ENCODE measurements at regions not wholly inside any gene's neighbourhood (a gene's known extent, or its start where the extent isn't known, plus 50 kb on each side); places are given as distances from the start of the nearest gene placed in this dataset.

GRCh38 chr10:83262434-83262833, 876.9 kb upstream of the GHITM start:
- Histone ChIP-seq H3K9me3 (ENCODE audit: control insufficient read depth in 2 of 3, insufficient read depth in 1 of 3, low read length in 3 of 3) (no peaks in the 10 kb centered on the region), H3K9ac (ENCODE audit: low read length in 3 of 3) (no peak overlapping the region), H3K4me1 (ENCODE audit: control insufficient read depth in 2 of 3, insufficient read depth in 2 of 3, low read depth in 1 of 3, low read length in 3 of 3) (no peaks in the 10 kb centered on the region), H3K27ac (ENCODE audit: low read depth in 2 of 2, low read length in 2 of 2) (no peak overlapping the region), H3K27me3 (ENCODE audit: control insufficient read depth, insufficient read depth, low read length) (no peaks in the 10 kb centered on the region), H3K36me3 (ENCODE audit: control insufficient read depth in 2 of 3, insufficient read depth in 3 of 3, low read length in 3 of 3) (no peaks in the 10 kb centered on the region), H3K4me3 (ENCODE audit: low read length in 3 of 3) (no peak overlapping the region)
- intact Hi-C loops (cut with DNase I) = no loop called here
- no peak for DNase-seq
- TF ChIP-seq CTCF (IDR thresholded peaks at IDR 0.05; ENCODE audit: borderline replicate concordance, extremely low read depth, insufficient read depth) = no peak
- FAIRE-seq = no peak

GRCh38 chr10:83272666-83273434, 866.5 kb upstream of the GHITM start:
- Histone ChIP-seq H3K9ac (ENCODE audit: low read length in 3 of 3) (no peak overlapping the region), H3K4me3 (ENCODE audit: low read length in 3 of 3) (no peak overlapping the region), H3K9me3 (ENCODE audit: control insufficient read depth in 2 of 3, insufficient read depth in 1 of 3, low read length in 3 of 3) (no peaks in the 10 kb centered on the region), H3K36me3 (ENCODE audit: control insufficient read depth in 2 of 3, insufficient read depth in 3 of 3, low read length in 3 of 3) (no peaks in the 10 kb centered on the region), H3K27ac (ENCODE audit: low read depth in 2 of 2, low read length in 2 of 2) (no peak overlapping the region), H3K27me3 (ENCODE audit: control insufficient read depth, insufficient read depth, low read length) (no peaks in the 10 kb centered on the region), H3K4me1 (ENCODE audit: control insufficient read depth in 2 of 3, insufficient read depth in 2 of 3, low read depth in 1 of 3, low read length in 3 of 3) (no peaks in the 10 kb centered on the region)
- intact Hi-C loops (cut with DNase I) = no loop called here
- TF ChIP-seq CTCF (IDR thresholded peaks at IDR 0.05; ENCODE audit: borderline replicate concordance, extremely low read depth, insufficient read depth) = no peak
- FAIRE-seq (no peak), DNase-seq (peak in 1 of 5 donors; percentile 8)

DNA sequence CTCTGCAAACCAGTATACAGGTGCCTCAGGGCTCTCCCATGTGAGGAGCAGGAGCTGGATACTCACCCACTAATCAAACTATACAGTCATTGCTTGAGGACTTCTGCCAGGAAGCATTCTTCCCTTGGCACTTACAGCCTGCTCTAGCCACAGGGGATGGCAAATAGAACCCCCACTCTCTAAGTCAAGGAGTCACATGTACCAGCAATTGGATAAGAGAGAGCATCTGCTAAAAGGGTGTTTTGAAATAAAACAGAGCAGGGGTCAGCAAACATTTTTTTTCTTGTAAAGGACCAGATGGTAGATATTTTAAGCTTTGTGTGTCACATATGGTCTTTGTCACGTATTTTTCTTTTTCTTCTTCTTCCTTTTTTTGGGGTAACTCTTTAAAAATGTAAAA, 865.2 kb upstream of the GHITM start:
- FAIRE-seq (no peak), DNase-seq (no peak)
- Histone ChIP-seq H3K27ac (ENCODE audit: low read depth in 2 of 2, low read length in 2 of 2) (no peak overlapping the region), H3K9me3 (ENCODE audit: control insufficient read depth in 2 of 3, insufficient read depth in 1 of 3, low read length in 3 of 3) (no peaks in the 10 kb centered on the region), H3K36me3 (ENCODE audit: control insufficient read depth in 2 of 3, insufficient read depth in 3 of 3, low read length in 3 of 3) (no peaks in the 10 kb centered on the region), H3K4me1 (ENCODE audit: control insufficient read depth in 2 of 3, insufficient read depth in 2 of 3, low read depth in 1 of 3, low read length in 3 of 3) (no peaks in the 10 kb centered on the region), H3K4me3 (ENCODE audit: low read length in 3 of 3) (no peak overlapping the region), H3K27me3 (ENCODE audit: control insufficient read depth, insufficient read depth, low read length) (no peaks in the 10 kb centered on the region), H3K9ac (ENCODE audit: low read length in 3 of 3) (no peak overlapping the region)
- intact Hi-C loops (cut with DNase I) = no loop called here
- TF ChIP-seq CTCF (IDR thresholded peaks at IDR 0.05; ENCODE audit: borderline replicate concordance, extremely low read depth, insufficient read depth) = no peak

DNA sequence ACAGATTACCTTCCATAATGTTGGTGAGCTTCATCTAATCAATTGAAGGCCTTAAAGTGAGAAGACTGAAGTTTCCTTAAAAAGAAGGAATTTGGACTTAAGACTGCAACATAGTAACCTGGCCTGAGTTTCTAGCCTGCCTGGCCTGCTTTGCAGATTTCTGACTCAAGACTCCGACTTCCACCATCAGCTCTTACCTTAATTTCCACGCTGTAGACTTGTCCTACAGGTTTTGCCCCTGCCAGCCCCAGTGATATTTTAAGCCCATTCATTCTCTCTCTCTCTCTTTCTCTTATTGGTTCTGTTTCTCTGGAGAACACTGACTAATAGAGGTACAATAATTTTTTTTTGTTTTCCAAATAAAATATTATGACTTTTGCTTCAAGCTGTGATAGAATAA, 862.3 kb upstream of the GHITM start:
- FAIRE-seq (no peak), DNase-seq (no peak)
- H3K27me3 ChIP-seq (ENCODE audit: control insufficient read depth, insufficient read depth, low read length) = no peaks in the 10 kb centered on the region
- H3K36me3 ChIP-seq (ENCODE audit: control insufficient read depth in 2 of 3, insufficient read depth in 3 of 3, low read length in 3 of 3) = no peaks in the 10 kb centered on the region
- H3K4me3 ChIP-seq (ENCODE audit: low read length in 3 of 3) = no peak overlapping the region
- H3K9me3 ChIP-seq (ENCODE audit: control insufficient read depth in 2 of 3, insufficient read depth in 1 of 3, low read length in 3 of 3) = no peaks in the 10 kb centered on the region
- no peak overlapping the region for H3K27ac ChIP-seq (ENCODE audit: low read depth in 2 of 2, low read length in 2 of 2)
- no peak for TF ChIP-seq CTCF (IDR thresholded peaks at IDR 0.05; ENCODE audit: borderline replicate concordance, extremely low read depth, insufficient read depth)
- intact Hi-C loops (cut with DNase I) = no loop called here
- no peak overlapping the region for H3K9ac ChIP-seq (ENCODE audit: low read length in 3 of 3)
- no peaks in the 10 kb centered on the region for H3K4me1 ChIP-seq (ENCODE audit: control insufficient read depth in 2 of 3, insufficient read depth in 2 of 3, low read depth in 1 of 3, low read length in 3 of 3)
